Parathyroid adenoma (tissue), 2 donors: ENCODE measurements at regions not wholly inside any gene's neighbourhood (a gene's known extent, or its start where the extent isn't known, plus 50 kb on each side); places are given as distances from the start of the nearest gene placed in this dataset.

ENCODE experiments used
- H2AFZ ChIP-seq: fragments of 300-600 bp; sonication (generic); one replicate; pipeline ENCODE4 v1.7.0; 2017; ENCODE audit warnings: antibody characterized with exemption, mild to moderate bottlenecking
- H3K27ac ChIP-seq: fragments of 300-600 bp; sonication (generic); one replicate; pipeline ENCODE4 v1.7.0; 2017
- H3K27me3 ChIP-seq: fragments of 300-600 bp; sonication (generic); one replicate; pipeline ENCODE4 v1.7.0; 2017; ENCODE audit warnings: low read length; ENCODE audit not compliant: control insufficient read depth, insufficient read depth
- H3K36me3 ChIP-seq: fragments of 300-600 bp; sonication (generic); one replicate; pipeline ENCODE4 v1.7.0; 2017; ENCODE audit warnings: low read length; ENCODE audit not compliant: control insufficient read depth, insufficient read depth
- H3K4me1 ChIP-seq: fragments of 300-600 bp; sonication (generic); one replicate; pipeline ENCODE4 v1.7.0; 2017; ENCODE audit warnings: control low read depth
- H3K4me2 ChIP-seq: fragments of 300-600 bp; sonication (generic); one replicate; pipeline ENCODE4 v1.7.0; 2017; ENCODE audit warnings: low read length
- H3K4me3 ChIP-seq: fragments of 300-600 bp; sonication (generic); one replicate; pipeline ENCODE4 v1.7.0; 2017; ENCODE audit warnings: low read depth, low read length
- H3K79me2 ChIP-seq: fragments of 300-600 bp; sonication (generic); one replicate; pipeline ENCODE4 v1.7.0; 2017; ENCODE audit warnings: control low read depth
- H3K9ac ChIP-seq: fragments of 300-600 bp; sonication (generic); one replicate; pipeline ENCODE4 v1.7.0; 2017; ENCODE audit warnings: mild to moderate bottlenecking
- H3K9me3 ChIP-seq: fragments of 300-600 bp; sonication (generic); one replicate; pipeline ENCODE4 v1.7.0; 2017; ENCODE audit warnings: low read length; ENCODE audit not compliant: control insufficient read depth
- TF ChIP-seq, protein P1 (sequence below): fragments of 300-600 bp; sonication (generic); IDR thresholded peaks from one replicate; pipeline ENCODE4 v1.7.0; 2017; ENCODE audit warnings: antibody characterized with exemption, mild to moderate bottlenecking
- donor health status: primary hyperparathyroidism.

DNA sequence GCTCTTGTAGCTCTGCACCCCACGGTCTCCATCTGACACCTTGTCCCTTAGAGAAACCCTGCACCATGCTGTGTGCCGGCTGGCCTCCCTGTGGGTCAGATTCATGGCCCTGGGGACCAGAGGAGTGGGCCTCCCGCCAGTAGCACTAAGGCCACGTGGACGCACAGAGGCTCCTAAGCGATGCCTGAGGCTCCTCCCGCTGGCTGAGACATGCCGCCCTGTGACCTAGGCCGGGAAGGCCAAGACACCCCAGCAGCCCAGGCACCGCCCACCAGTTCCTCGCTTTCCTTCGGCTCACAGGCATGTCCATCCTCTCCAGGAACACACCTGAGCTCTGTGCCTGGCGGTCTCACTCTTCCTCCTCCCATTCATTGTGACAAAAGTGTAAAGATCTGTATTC is 311.0 kb downstream of the THBS2 start:
- peaks cover 5% of the 10 kb centered on the region for H3K27me3 ChIP-seq
- no peak overlapping the region for H3K9ac ChIP-seq
- no peaks in the 10 kb centered on the region for H3K4me1 ChIP-seq
- no peak overlapping the region for H2AFZ ChIP-seq
- H3K4me2 ChIP-seq, result no peak overlapping the region
- H3K36me3 ChIP-seq, result no peaks in the 10 kb centered on the region
- no peak overlapping the region for H3K27ac ChIP-seq
- TF ChIP-seq, protein P1, sequence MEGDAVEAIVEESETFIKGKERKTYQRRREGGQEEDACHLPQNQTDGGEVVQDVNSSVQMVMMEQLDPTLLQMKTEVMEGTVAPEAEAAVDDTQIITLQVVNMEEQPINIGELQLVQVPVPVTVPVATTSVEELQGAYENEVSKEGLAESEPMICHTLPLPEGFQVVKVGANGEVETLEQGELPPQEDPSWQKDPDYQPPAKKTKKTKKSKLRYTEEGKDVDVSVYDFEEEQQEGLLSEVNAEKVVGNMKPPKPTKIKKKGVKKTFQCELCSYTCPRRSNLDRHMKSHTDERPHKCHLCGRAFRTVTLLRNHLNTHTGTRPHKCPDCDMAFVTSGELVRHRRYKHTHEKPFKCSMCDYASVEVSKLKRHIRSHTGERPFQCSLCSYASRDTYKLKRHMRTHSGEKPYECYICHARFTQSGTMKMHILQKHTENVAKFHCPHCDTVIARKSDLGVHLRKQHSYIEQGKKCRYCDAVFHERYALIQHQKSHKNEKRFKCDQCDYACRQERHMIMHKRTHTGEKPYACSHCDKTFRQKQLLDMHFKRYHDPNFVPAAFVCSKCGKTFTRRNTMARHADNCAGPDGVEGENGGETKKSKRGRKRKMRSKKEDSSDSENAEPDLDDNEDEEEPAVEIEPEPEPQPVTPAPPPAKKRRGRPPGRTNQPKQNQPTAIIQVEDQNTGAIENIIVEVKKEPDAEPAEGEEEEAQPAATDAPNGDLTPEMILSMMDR, result no peak
- H3K9me3 ChIP-seq, result no peaks in the 10 kb centered on the region
- H3K79me2 ChIP-seq, result no peaks in the 10 kb centered on the region
- no peak overlapping the region for H3K4me3 ChIP-seq

DNA sequence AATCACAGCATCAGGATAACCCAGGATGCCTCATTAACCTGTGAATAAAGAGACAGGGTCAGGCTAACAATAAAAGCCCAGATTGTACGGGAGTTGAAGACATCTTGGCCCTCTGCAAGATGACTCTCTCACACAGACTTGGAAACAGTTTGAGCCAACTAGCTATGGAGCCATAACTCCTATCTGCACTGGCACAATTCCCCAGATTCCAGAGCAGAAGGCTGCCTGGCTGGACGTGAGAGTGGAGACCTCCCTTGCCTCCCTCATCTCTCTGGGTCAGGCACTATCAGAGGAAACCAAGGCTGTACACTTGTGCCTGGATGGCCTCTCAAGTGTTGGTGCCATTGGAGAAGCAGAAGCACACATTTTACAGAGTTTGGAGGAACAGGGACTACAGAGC is 312.6 kb downstream of the THBS2 start:
- TF ChIP-seq, protein P1, result no peak
- no peak overlapping the region for H2AFZ ChIP-seq
- H3K9ac ChIP-seq, result no peak overlapping the region
- H3K27ac ChIP-seq, result no peak overlapping the region
- no peaks in the 10 kb centered on the region for H3K79me2 ChIP-seq
- no peak overlapping the region for H3K4me3 ChIP-seq
- H3K27me3 ChIP-seq, result peaks cover 5% of the 10 kb centered on the region
- H3K36me3 ChIP-seq, result no peaks in the 10 kb centered on the region
- no peaks in the 10 kb centered on the region for H3K9me3 ChIP-seq
- no peaks in the 10 kb centered on the region for H3K4me1 ChIP-seq
- H3K4me2 ChIP-seq, result no peak overlapping the region

- no peaks in the 10 kb centered on the region for H3K36me3 ChIP-seq
- TF ChIP-seq, protein P1, result no peak
- H3K4me2 ChIP-seq, result no peak overlapping the region
- no peak overlapping the region for H3K4me3 ChIP-seq
- no peaks in the 10 kb centered on the region for H3K79me2 ChIP-seq
- H3K4me1 ChIP-seq, result no peaks in the 10 kb centered on the region
- peaks cover 5% of the 10 kb centered on the region for H3K27me3 ChIP-seq
- no peak overlapping the region for H2AFZ ChIP-seq
- H3K9me3 ChIP-seq, result no peaks in the 10 kb centered on the region
- no peak overlapping the region for H3K9ac ChIP-seq
- H3K27ac ChIP-seq, result no peak overlapping the region
Measured at GRCh38 chr6:168939796-168940195, 313.9 kb downstream of the THBS2 start.

DNA sequence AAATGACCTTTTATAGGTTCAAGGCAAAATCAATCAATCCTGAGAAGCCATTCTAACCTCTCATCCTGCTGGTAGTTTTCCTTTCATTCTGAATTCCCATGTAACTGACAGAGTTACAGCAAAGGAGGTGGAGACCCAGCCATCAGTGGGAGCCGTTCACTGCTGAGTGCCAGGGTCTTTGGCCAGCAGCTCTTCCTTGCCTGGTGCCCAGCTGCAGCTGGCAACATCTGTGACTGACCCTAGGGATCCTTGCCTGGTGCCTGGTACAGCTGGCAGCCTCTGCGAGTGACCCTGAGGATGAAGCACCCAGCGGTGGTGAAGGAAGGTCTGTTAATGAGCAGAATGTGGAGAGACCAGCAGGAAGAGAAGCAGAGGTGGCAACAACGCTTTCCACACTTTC is 314.6 kb downstream of the THBS2 start:
- no peak overlapping the region for H3K27ac ChIP-seq
- no peaks in the 10 kb centered on the region for H3K79me2 ChIP-seq
- H2AFZ ChIP-seq, result no peak overlapping the region
- H3K4me3 ChIP-seq, result no peak overlapping the region
- TF ChIP-seq, protein P1, result no peak
- H3K9me3 ChIP-seq, result no peaks in the 10 kb centered on the region
- H3K9ac ChIP-seq, result no peak overlapping the region
- H3K4me1 ChIP-seq, result no peaks in the 10 kb centered on the region
- H3K27me3 ChIP-seq, result peaks cover 5% of the 10 kb centered on the region
- H3K36me3 ChIP-seq, result no peaks in the 10 kb centered on the region
- H3K4me2 ChIP-seq, result no peak overlapping the region

DNA sequence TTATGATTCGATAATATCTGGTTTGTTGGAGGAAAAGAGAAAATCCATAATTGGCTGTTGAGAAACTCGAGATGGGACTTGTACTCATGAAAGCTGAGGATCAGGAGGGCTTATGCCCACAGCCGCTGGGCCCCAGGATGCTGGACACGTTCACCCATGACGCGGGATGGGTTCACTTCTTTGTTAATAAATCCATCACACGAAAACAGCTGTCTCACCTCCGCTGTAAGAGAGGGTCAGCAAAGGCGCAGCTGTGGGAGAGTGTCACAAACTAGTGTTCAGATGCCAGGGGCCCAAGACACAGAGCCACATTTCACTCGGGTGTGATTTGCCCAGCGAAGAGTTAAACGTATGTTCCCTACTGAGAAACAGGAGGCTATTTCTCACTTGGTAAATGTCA is 315.1 kb downstream of the THBS2 start:
- Histone ChIP-seq H3K4me3 (no peak overlapping the region), H3K9ac (no peak overlapping the region), H3K27me3 (peaks cover 5% of the 10 kb centered on the region), H3K4me2 (no peak overlapping the region), H3K36me3 (no peaks in the 10 kb centered on the region), H2AFZ (no peak overlapping the region), H3K9me3 (no peaks in the 10 kb centered on the region), H3K27ac (no peak overlapping the region), H3K4me1 (no peaks in the 10 kb centered on the region), H3K79me2 (no peaks in the 10 kb centered on the region)
- TF ChIP-seq, protein P1, result no peak
